Endothelial cell of umbilical vein (primary cell): ENCODE measurements at regions not wholly inside any gene's neighbourhood (a gene's known extent, or its start where the extent isn't known, plus 50 kb on each side); places are given as distances from the start of the nearest gene placed in this dataset.

Source experiments
- BruUV-seq: library from RNA; stranded (reverse); fragments of 400-500 nt; replicated peaks from 2 replicates; lab custom pipeline; 2021; lab: Mats Ljungman, UMichigan
- CTCF ChIA-PET: fragments of 300-600, 350-600 bp; sonication (Branson Sonifier 250); formaldehyde crosslinking; loops from one replicate; lab custom pipeline; 2021; ENCODE audit warnings: antibody characterized with exemption, inconsistent platforms; lab: Charles Lee
- POLR2A ChIA-PET: fragments of 300-600, 350-600 bp; sonication (Branson Sonifier 250); formaldehyde crosslinking; loops from one replicate; lab custom pipeline; 2021; ENCODE audit warnings: antibody characterized with exemption, inconsistent platforms; lab: Charles Lee
- DNase-seq: peaks from one replicate; pipeline ENCODE4 v3.0.0-alpha.2; 2011; ENCODE audit warnings: low read depth, low spot score
- FAIRE-seq: peaks from 2 replicates; lab custom pipeline; 2011; peaks lifted over from hg19 to GRCh38; lab: Jason Lieb, UNC
- H2AFZ ChIP-seq: 2 replicates; pipeline ENCODE4 v1.6.0; 2012; ENCODE audit warnings: low read depth, low read length, control low read depth, inconsistent platforms
- H3K27ac ChIP-seq: 2 replicates; pipeline ENCODE4 v1.5.1; 2011; ENCODE audit warnings: low read depth, mild to moderate bottlenecking, control low read depth, low read length, moderate library complexity; ENCODE audit not compliant: insufficient read depth
- H3K27me3 ChIP-seq, 2 experiments: 2 replicates each; pipeline versions ENCODE4 v1.6.0 to v1.6.1; 2011; ENCODE audit warnings: low read length in 2 of 2, mixed read lengths in 1 of 2; ENCODE audit not compliant: control insufficient read depth in 2 of 2, insufficient read depth in 2 of 2
- H3K36me3 ChIP-seq, 2 experiments: 2 replicates in 1 of 2; 3 replicates in 1 of 2; pipeline ENCODE4 v1.5.1; 2011; ENCODE audit warnings: low read length in 2 of 2, mild to moderate bottlenecking in 1 of 2, moderate library complexity in 1 of 2; ENCODE audit not compliant: control insufficient read depth in 2 of 2, insufficient read depth in 2 of 2; ENCODE audit errors: extremely low read depth in 1 of 2
- H3K4me1 ChIP-seq: 3 replicates; pipeline ENCODE4 v1.5.1; 2011; ENCODE audit warnings: mild to moderate bottlenecking, low read length; ENCODE audit not compliant: control insufficient read depth, insufficient read depth; ENCODE audit errors: extremely low read depth
- H3K4me2 ChIP-seq: 2 replicates; pipeline ENCODE4 v1.6.1; 2011; ENCODE audit warnings: low read length, control low read depth, mixed read lengths; ENCODE audit not compliant: insufficient read depth
- H3K4me3 ChIP-seq, 3 experiments: fragments of 200-600 bp in 1 of 3; sonication (generic), shearing (Covaris generic) in 1 of 3; replicated peaks in 1 of 3; 2 replicates each; pipeline ENCODE4 v1.5.1; 2011 to 2016; ENCODE audit warnings: control low read depth in 3 of 3, low read length in 3 of 3, mild to moderate bottlenecking in 2 of 3, inconsistent platforms in 1 of 3, low read depth in 1 of 3, moderate library complexity in 1 of 3; ENCODE audit not compliant: insufficient read depth in 1 of 3
- H3K79me2 ChIP-seq: 2 replicates; pipeline ENCODE4 v1.6.0; 2012; ENCODE audit warnings: low read length, inconsistent platforms; ENCODE audit not compliant: control insufficient read depth, insufficient read depth
- H3K9ac ChIP-seq: replicated peaks from 2 replicates; pipeline ENCODE3; 2011; ENCODE audit warnings: low read length, control low read depth; ENCODE audit not compliant: insufficient read depth; ENCODE audit errors: extremely low read depth
- H3K9me1 ChIP-seq: replicated peaks from 3 replicates; pipeline ENCODE4 v1.6.0; 2011; ENCODE audit warnings: mild to moderate bottlenecking, low read length; ENCODE audit not compliant: control insufficient read depth, insufficient read depth; ENCODE audit errors: extremely low read depth
- H3K9me3 ChIP-seq: replicated peaks from 2 replicates; pipeline ENCODE4 v1.5.1; 2012; ENCODE audit warnings: low read length, inconsistent platforms; ENCODE audit not compliant: control insufficient read depth, insufficient read depth
- H4K20me1 ChIP-seq: replicated peaks from 2 replicates; pipeline ENCODE3; 2011; ENCODE audit warnings: mild to moderate bottlenecking, low read length; ENCODE audit not compliant: control insufficient read depth, insufficient read depth; ENCODE audit errors: extremely low read depth
- EZH2 ChIP-seq: IDR thresholded peaks from 2 replicates; pipeline ENCODE4 v1.6.1; 2012; ENCODE audit warnings: borderline replicate concordance, low read depth, mild to moderate bottlenecking, moderate library complexity, low read length, inconsistent platforms; ENCODE audit not compliant: severe bottlenecking
- FOS ChIP-seq: IDR thresholded peaks from 2 replicates; pipeline ENCODE4 v1.6.1; 2011; ENCODE audit warnings: mild to moderate bottlenecking, low read length, moderate library complexity, borderline replicate concordance; ENCODE audit not compliant: insufficient read depth
- GATA2 ChIP-seq: IDR thresholded peaks from 2 replicates; pipeline ENCODE4 v1.7.0; 2011; ENCODE audit warnings: low read depth, mild to moderate bottlenecking, moderate library complexity, mixed read lengths, low read length; ENCODE audit not compliant: insufficient read length, insufficient read depth
- MYC ChIP-seq: IDR thresholded peaks from one replicate; pipeline ENCODE4 v1.6.1; 2011; ENCODE audit warnings: mild to moderate bottlenecking, low read depth, low read length
- POLR2A ChIP-seq: IDR thresholded peaks from 2 replicates; pipeline ENCODE4 v1.6.1; 2012; ENCODE audit warnings: low read depth, mild to moderate bottlenecking, control low read depth, low read length
- POLR2AphosphoS5 ChIP-seq: IDR thresholded peaks from 2 replicates; pipeline ENCODE4 v1.6.1; 2012; ENCODE audit warnings: low read depth, mild to moderate bottlenecking, control low read depth, low read length, moderate library complexity; ENCODE audit not compliant: insufficient read depth
- dilution Hi-C: fragments of 300-500 bp; cut with MboI; formaldehyde crosslinking; loops from one replicate; pipeline ENCODE4 v1.15.0; 2019; ENCODE audit warnings: low sequenced_read_pairs; ENCODE audit not compliant: extremely low pct_ligation_motif_present
- intact Hi-C: fragments of 100-400 bp; cut with micrococcal nuclease; formaldehyde crosslinking; loops from one replicate; pipeline ENCODE4 v1.10.0; 2022
- TF ChIP-seq, protein P1 (sequence below): IDR thresholded peaks from 2 replicates; pipeline ENCODE4 v1.6.1; 2011; ENCODE audit not compliant: insufficient read depth, insufficient read length

GRCh38 chr12:23424685-23425084 is 524.8 kb downstream of the SOX5 start:
- Histone ChIP-seq H3K79me2 (no peaks in the 10 kb centered on the region), H3K36me3 (no peaks in the 10 kb centered on the region)
- dilution Hi-C loops = no loop called here

DNA sequence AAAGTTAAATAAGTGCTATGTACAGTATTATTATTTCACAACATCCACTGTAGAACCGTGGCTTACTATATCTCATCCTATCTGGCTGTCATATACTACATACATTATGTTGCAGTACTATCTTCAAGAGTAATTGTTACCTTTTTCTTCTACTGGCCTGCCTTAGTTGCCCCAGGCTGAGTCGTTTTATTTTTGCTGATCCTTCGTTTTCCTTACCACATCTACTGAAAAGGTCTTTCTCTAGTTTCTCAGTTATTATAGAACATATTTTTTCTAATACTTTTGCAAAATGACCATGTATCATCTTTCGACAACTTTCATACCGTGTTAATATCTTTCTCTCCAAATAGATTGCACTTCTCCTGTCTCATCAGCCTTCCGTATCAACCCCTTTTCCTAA is 523.1 kb downstream of the SOX5 start:
- H3K4me2 ChIP-seq = no peak overlapping the region
- H3K27me3 ChIP-seq = no peaks in the 10 kb centered on the region
- DNase-seq = no peak
- ChIA-PET CTCF (no interaction called here), POLR2A (no interaction called here)
- no peaks in the 10 kb centered on the region for H3K9me3 ChIP-seq
- BruUV-seq = no TSS peak
- FAIRE-seq = no peak
- H2AFZ ChIP-seq = no peak overlapping the region
- H3K36me3 ChIP-seq = no peaks in the 10 kb centered on the region
- no peak for TF ChIP-seq GATA2
- TF ChIP-seq EZH2 = no peak
- no peak for TF ChIP-seq FOS
- TF ChIP-seq POLR2A = no peak
- TF ChIP-seq MYC = no peak
- H3K9me1 ChIP-seq = no peaks in the 10 kb centered on the region
- no peaks in the 10 kb centered on the region for H3K79me2 ChIP-seq
- no peaks in the 10 kb centered on the region for H4K20me1 ChIP-seq
- no peak overlapping the region for H3K27ac ChIP-seq
- no peaks in the 10 kb centered on the region for H3K4me1 ChIP-seq
- dilution Hi-C loops = no loop called here
- intact Hi-C loops = no loop called here
- H3K9ac ChIP-seq = no peak overlapping the region
- H3K4me3 ChIP-seq = no peak overlapping the region

More at GRCh38 chr12:23424685-23425084, 524.8 kb downstream of the SOX5 start:
- H3K4me2 ChIP-seq = no peak overlapping the region
- H3K4me3 ChIP-seq = no peak overlapping the region
- H3K9me1 ChIP-seq = no peaks in the 10 kb centered on the region
- H4K20me1 ChIP-seq = no peaks in the 10 kb centered on the region
- BruUV-seq = no TSS peak
- DNase-seq (no peak), FAIRE-seq (no peak)
- ChIA-PET CTCF (no interaction called here), POLR2A (no interaction called here)
- no peaks in the 10 kb centered on the region for H3K4me1 ChIP-seq
- no peak overlapping the region for H3K9ac ChIP-seq
- H2AFZ ChIP-seq = no peak overlapping the region
- no peak overlapping the region for H3K27ac ChIP-seq
- TF ChIP-seq, protein P1, sequence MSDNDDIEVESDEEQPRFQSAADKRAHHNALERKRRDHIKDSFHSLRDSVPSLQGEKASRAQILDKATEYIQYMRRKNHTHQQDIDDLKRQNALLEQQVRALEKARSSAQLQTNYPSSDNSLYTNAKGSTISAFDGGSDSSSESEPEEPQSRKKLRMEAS = no peak
- TF ChIP-seq EZH2 (no peak), MYC (no peak), GATA2 (no peak), POLR2AphosphoS5 (no peak)
- H3K9me3 ChIP-seq = no peaks in the 10 kb centered on the region
- intact Hi-C loops = no loop called here
- no peaks in the 10 kb centered on the region for H3K27me3 ChIP-seq
